GM21360 (cell line): ENCODE measurements at regions not wholly inside any gene's neighbourhood (a gene's known extent, or its start where the extent isn't known, plus 50 kb on each side); places are given as distances from the start of the nearest gene placed in this dataset.

Experiments used
- ATAC-seq: cut with Tn5 transposase; IDR thresholded peaks from one replicate; pipeline ENCODE4 v1.9.1; 2021; ENCODE audit warnings: mild to moderate bottlenecking, moderate library complexity; ENCODE audit not compliant: unreplicated experiment

DNA sequence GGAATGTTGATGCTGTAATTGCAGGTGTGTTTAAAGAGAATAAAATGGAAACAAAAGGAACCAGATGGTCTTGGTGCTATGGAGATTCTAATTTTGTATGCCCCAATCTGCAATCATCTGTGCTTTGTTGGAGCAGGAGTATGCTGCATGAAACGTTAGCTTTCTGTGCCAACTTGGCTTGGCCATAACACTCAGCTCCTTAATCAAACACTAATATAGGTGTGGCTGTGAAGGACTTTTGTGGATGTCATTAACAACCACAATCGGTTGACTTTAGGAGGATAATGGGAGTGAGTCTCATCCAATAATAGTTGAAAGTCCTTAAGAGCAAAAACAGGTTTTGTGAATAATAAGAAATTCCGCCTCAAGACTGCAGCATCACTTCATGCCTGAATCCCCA, 399.2 kb downstream of the NLGN4X start:
- ATAC-seq = no peak

GRCh38 chrX:5829060-5829459, 399.6 kb downstream of the NLGN4X start:
- ATAC-seq = no peak

DNA sequence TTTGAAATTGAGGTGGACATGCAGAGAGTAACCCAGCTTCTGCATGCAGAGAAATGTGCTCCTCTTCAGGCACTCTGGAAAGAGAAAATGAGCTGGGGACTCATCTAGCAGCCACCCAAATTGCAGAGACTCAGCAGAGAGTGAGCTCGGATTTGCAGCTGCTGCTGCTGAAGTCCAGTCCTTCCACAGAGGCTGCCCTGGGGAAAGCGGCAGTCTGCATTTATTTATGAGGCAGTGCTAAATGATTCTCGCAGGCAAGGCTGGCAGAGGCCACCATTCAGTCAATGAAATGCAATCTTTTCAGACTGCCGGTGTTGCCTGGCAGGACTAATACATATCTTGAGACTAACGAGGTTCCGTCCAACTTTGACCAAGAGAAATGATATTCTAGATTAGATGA, 404.8 kb downstream of the NLGN4X start:
- no peak for ATAC-seq

GRCh38 chrX:5810636-5811035, 418.0 kb downstream of the NLGN4X start:
- ATAC-seq = no peak

DNA sequence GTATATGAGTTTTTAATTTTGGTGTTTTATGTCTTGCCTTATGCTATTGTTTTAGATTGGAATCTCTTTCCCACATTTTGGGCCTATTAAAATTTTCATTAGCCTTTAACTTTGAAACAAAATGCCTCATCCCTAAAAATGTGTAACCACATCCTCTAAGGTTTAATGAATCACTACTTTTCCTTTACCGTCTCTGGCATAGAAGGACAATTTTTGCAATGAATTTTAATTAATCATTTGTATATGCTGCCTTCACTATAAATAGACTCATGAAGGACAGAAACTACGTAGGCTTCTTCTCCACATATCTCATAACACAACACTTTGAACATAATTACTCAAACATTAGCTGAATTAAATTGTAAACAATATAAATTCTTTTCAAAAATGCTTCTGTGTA, 421.5 kb downstream of the NLGN4X start:
- no peak for ATAC-seq

GRCh38 chrX:5802391-5802790, 426.3 kb downstream of the NLGN4X start:
- ATAC-seq = no peak

GRCh38 chrX:5791721-5792120, 436.9 kb downstream of the NLGN4X start:
- ATAC-seq = no peak

- ATAC-seq = no peak
Observed at GRCh38 chrX:5788910-5789309, 439.8 kb downstream of the NLGN4X start.

- ATAC-seq = no peak
Observed at GRCh38 chrX:5780821-5781220, 447.8 kb downstream of the NLGN4X start.

GRCh38 chrX:5775846-5776430, 452.7 kb downstream of the NLGN4X start:
- no peak for ATAC-seq

DNA sequence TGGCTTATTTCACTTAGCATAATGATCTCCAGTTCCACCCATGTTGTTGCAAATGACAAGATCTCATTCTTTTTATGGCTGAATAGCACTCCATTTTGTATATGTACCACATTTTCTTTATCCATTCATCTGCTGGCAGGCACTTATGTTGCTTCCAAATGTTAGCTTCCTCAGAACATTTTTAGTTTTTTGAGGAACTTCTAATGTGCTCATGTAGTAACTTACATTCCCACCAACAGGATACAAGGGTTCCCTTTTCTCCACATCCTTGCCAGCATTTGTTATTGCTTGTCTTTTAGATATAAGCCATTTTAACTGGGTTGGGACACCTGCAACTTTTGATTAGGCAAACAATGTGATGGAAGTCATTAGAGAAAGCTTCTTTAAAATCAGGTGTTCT, 454.2 kb downstream of the NLGN4X start:
- no peak for ATAC-seq

DNA sequence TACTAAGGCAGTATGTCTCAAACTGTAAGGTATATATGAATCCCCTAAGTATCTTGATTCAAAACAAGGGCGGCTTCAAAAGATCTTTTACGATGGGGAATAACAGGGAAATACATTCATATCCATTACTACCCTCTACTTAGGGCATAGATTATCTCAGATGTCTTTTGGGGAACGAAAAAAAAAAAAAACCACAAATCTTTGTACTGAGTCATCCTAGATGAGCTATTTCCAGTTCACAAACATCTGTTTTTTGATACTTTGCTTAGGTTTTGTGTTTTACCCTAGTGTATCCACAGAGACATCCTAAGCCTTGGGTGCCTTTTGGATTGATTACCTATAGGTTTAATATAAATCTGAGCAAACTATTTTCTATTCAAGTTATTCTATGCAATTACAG, 457.2 kb downstream of the NLGN4X start:
- no peak for ATAC-seq

DNA sequence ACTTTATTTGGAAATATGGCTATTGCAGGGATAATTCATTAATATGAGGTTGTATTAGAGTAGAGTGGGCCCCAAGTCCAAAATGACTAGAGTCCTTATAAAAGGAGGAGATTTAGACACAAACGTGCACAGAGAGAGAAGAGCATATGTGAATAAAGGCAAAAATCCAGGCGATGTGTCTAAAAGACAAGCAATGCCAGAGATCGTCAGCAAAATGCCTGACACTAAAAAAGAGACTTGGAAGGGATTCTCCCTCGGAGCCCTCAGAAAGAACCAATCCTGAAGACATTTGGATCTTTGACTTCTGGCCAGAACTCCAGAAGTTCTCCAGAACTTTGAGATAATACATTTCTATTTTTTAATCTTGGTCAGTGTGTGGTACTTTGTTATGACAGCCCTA, 472.1 kb downstream of the NLGN4X start:
- no peak for ATAC-seq

DNA sequence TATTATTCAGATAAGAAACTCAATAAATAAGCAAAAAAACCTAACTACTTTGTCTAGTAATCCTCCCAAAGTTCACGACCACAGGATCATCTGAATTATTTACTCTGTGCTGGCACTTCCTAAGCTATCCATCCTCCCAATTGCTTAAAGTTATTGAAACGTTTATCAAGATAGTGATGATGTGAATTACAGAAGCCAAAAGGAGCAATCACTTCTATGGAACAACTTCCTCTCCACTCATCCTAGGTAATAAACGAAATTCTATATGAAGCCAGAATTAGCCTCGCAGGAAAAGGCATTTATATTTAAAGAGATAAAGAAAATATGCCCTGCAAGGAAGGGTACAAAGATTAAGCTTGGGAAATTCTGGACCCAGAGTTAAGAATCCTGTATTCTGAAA, 475.4 kb downstream of the NLGN4X start:
- no peak for ATAC-seq

GRCh38 chrX:5752831-5753230, 475.8 kb downstream of the NLGN4X start:
- ATAC-seq = no peak

DNA sequence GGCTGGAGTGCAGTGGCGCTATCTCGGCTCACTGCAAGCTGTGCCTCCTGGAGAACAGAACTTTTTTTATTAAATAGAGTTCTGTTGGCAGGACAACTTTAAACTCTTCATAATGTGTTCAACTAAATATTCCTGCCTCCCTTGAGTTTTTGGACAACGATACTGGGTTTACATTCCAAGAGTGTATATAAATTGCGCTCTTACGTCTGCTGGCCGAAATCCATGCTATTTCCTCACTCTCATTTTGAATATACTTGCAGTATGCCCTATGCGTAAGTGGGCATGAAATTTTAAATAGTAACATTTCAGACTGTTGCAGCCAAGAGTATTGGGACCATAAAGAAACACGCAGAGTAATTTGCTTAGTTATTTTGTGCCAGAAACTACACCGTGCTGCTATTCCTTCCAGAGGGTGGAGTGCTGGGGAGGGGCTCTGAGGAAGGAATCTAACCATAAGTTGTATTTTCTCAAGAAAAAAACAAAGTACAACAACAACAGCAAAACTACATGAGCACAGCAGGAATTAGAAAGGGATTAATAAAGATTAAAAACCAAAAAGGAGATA, 480.0 kb downstream of the NLGN4X start:
- ATAC-seq = no peak

- no peak for ATAC-seq
Observed at GRCh38 chrX:5746231-5746630, 482.4 kb downstream of the NLGN4X start.

GRCh38 chrX:5733501-5733900, 495.2 kb downstream of the NLGN4X start:
- no peak for ATAC-seq

DNA sequence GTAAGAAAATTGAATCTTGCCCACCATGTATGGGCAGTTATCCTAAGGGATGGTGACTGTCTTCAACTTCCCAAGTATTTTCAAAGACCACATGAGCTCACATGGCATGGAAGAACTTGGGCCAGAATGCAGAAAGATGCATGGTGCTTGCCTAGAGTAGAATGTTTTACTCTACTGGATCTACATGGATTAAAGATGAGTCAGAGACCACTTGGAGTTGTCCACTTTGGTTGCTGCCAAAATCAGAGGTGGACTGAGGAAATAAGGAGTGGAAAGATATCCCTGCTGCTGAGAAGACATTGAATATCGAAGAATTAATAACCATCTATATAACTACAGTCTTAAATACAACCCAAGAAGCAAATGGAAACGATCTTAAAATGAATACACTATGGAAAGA, 498.1 kb downstream of the NLGN4X start:
- ATAC-seq = no peak

DNA sequence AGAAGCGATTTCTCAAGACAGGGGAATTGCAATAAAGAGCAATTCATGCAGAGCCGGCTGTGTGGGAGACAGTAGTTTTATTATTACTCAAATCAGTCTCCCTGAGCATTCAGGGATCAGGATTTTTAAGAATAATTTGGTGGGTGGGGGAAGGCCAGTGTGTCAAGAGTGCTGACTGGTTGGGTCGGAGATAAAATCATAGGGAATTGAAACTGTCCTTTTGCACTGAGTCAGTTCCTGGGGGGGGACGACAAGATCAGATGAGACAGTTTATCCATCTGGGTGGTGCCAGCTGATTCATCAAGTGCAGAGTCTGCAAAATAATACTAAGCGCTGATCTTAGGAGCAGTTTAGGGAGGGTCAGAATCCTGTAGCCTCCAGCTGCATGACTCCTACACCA, 502.4 kb downstream of the NLGN4X start:
- ATAC-seq = no peak

GRCh38 chrX:5724123-5724522, 504.5 kb downstream of the NLGN4X start:
- ATAC-seq = no peak

DNA sequence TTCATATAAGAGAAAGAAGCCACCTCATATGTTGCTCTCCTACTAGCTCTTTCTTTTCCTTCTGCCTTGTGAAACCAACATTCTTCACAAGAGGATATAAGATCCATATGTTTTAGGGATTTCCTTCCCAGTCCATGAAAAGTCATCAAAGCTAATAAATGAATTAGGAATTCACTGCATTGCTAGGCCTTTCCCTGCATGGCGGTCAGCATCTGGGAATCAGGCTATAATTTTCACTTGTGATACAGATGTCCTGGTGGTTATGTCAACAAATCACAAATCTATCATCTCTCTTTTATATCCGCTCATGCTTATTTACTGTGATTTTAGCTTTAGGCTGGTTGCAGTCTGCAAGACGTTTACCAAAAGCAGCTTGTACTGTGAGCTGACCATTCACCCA, 510.0 kb downstream of the NLGN4X start:
- ATAC-seq = no peak

DNA sequence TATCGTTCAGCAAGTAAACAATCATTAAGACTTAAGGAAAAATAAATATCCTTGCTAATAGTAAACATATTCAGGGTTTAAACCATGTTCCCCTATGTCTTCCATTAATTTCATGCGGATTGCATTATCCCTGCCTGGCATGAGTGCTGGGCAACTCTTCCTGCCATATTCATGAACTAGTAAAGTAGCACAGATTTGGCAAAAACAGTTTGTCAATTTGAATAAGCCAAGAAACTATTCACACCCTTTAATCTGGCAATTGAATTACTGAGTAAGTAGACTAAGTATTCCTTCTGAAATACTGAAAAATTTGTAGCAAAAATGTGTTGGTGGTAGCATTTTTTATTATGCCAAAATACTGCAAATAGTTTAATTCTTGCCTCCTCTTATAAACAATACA, 512.0 kb downstream of the NLGN4X start:
- ATAC-seq = no peak
